ENCODE measurements at regions not wholly inside any gene's neighbourhood (a gene's known extent, or its start where the extent isn't known, plus 50 kb on each side); places are given as distances from the start of the nearest gene placed in this dataset.

- TF ChIP-seq SIN3A (IDR thresholded peaks at IDR 0.05; ENCODE audit: borderline replicate concordance, insufficient read depth, low read depth, low read length) (no peak), TCF7L2 (IDR thresholded peaks at IDR 0.05; ENCODE audit: low read depth, low read length) (no peak), POLR2AphosphoS5 (IDR thresholded peaks at IDR 0.05; ENCODE audit: low read depth, low read length) (no peak)
- TF ChIP-seq, protein P1, sequence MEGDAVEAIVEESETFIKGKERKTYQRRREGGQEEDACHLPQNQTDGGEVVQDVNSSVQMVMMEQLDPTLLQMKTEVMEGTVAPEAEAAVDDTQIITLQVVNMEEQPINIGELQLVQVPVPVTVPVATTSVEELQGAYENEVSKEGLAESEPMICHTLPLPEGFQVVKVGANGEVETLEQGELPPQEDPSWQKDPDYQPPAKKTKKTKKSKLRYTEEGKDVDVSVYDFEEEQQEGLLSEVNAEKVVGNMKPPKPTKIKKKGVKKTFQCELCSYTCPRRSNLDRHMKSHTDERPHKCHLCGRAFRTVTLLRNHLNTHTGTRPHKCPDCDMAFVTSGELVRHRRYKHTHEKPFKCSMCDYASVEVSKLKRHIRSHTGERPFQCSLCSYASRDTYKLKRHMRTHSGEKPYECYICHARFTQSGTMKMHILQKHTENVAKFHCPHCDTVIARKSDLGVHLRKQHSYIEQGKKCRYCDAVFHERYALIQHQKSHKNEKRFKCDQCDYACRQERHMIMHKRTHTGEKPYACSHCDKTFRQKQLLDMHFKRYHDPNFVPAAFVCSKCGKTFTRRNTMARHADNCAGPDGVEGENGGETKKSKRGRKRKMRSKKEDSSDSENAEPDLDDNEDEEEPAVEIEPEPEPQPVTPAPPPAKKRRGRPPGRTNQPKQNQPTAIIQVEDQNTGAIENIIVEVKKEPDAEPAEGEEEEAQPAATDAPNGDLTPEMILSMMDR (IDR thresholded peaks at IDR 0.05): no peak
Observed at GRCh38 chr6:120410586-120410985, 923.7 kb downstream of the TBC1D32 start.
